Natural killer cell (primary cell): ENCODE measurements at regions not wholly inside any gene's neighbourhood (a gene's known extent, or its start where the extent isn't known, plus 50 kb on each side); places are given as distances from the start of the nearest gene placed in this dataset.

Source experiments
- ATAC-seq, 3 donors: fragments of 150-1000 bp in 2 of 3; fragments of 200-7000 bp in 1 of 3; cut with Tn5 transposase; 1 replicate in 1 of 3; 2 replicates in 2 of 3; pipeline ENCODE4 v1.10.0; 2021; ENCODE audit warnings: mild to moderate bottlenecking in 2 of 3, moderate library complexity in 2 of 3
- DNase-seq, 2 donors: peaks; one replicate each; pipeline versions ENCODE4 v3.0.0 to v3.0.0-alpha.2; 2013 to 2021; ENCODE audit warnings: mixed read lengths in 1 of 2
- H3K27ac ChIP-seq: one replicate; pipeline ENCODE4 v1.5.1; 2013; ENCODE audit warnings: mild to moderate bottlenecking, low read length
- H3K27me3 ChIP-seq: one replicate; pipeline ENCODE4 v1.6.1; 2013; ENCODE audit warnings: low read length; ENCODE audit not compliant: control insufficient read depth, insufficient read depth
- H3K36me3 ChIP-seq: one replicate; pipeline ENCODE4 v1.6.1; 2013; ENCODE audit warnings: low read length; ENCODE audit not compliant: control insufficient read depth, insufficient read depth
- H3K4me1 ChIP-seq: one replicate; pipeline ENCODE4 v1.6.1; 2013; ENCODE audit warnings: low read length; ENCODE audit not compliant: control insufficient read depth, insufficient read depth
- H3K4me3 ChIP-seq: one replicate; pipeline ENCODE4 v1.5.1; 2013; ENCODE audit warnings: low read length
- H3K9me3 ChIP-seq: one replicate; pipeline ENCODE4 v1.6.1; 2013; ENCODE audit warnings: low read length; ENCODE audit not compliant: control insufficient read depth, insufficient read depth
- H3K27ac Mint-ChIP-seq, 2 donors: one replicate each; pipeline ENCODE4 v1.8.0; 2022; ENCODE audit warnings: mild to moderate bottlenecking in 2 of 2, mixed read lengths in 2 of 2, moderate library complexity in 1 of 2
- H3K27me3 Mint-ChIP-seq, 2 donors: one replicate each; pipeline ENCODE4 v1.8.0; 2022; ENCODE audit warnings: low read depth in 2 of 2, mixed read lengths in 2 of 2
- H3K36me3 Mint-ChIP-seq: one replicate; pipeline ENCODE4 v1.8.0; 2022; ENCODE audit warnings: mixed read lengths
- H3K4me1 Mint-ChIP-seq, 2 donors: one replicate each; pipeline ENCODE4 v1.8.0; 2022; ENCODE audit warnings: mixed read lengths in 2 of 2
- H3K4me3 Mint-ChIP-seq: one replicate; pipeline ENCODE4 v1.8.0; 2022; ENCODE audit warnings: mild to moderate bottlenecking, moderate library complexity, mixed read lengths
- H3K9me3 Mint-ChIP-seq, 2 donors: one replicate each; pipeline ENCODE4 v1.8.0; 2022; ENCODE audit warnings: mixed read lengths in 2 of 2
- CTCF ChIP-seq: fragments of 200-600 bp; IDR thresholded peaks from one replicate; pipeline ENCODE4 v1.8.0; 2022; ENCODE audit warnings: antibody characterized with exemption
- WGBS: methylation state at CpG from one replicate; pipeline ENCODE4 v1.1.7; 2013; ENCODE audit warnings: missing lambda C conversion rate; ENCODE audit not compliant: insufficient coverage; 5-methylcytosine and 5-hydroxymethylcytosine counted together
- intact Hi-C: fragments of 100-400 bp; cut with micrococcal nuclease; formaldehyde crosslinking; loops from one replicate; pipeline ENCODE4 v1.14.2; 2022

GRCh38 chr13:103371271-103371670 lies 305.1 kb upstream of the SLC10A2 start:
- Histone ChIP-seq H3K36me3 (no peaks in the 10 kb centered on the region), H3K4me1 (no peaks in the 10 kb centered on the region), H3K27ac (no peak overlapping the region), H3K4me3 (no peak overlapping the region), H3K9me3 (no peaks in the 10 kb centered on the region), H3K27me3 (no peaks in the 10 kb centered on the region)
- intact Hi-C loops = no loop called here
- DNase-seq = no peak
- no peak overlapping the region for H3K4me3 Mint-ChIP-seq
- H3K36me3 Mint-ChIP-seq = no peaks in the 10 kb centered on the region
- no peaks in the 10 kb centered on the region for H3K27me3 Mint-ChIP-seq
- no peaks in the 10 kb centered on the region for H3K4me1 Mint-ChIP-seq
- WGBS = 76% methylated on average over 2 of the region's 2 CpGs
- H3K9me3 Mint-ChIP-seq = peaks cover 0 to 9% of the 10 kb centered on the region in 2 donors
- TF ChIP-seq CTCF = no peak
- no peak overlapping the region for H3K27ac Mint-ChIP-seq
- ATAC-seq = no peak

- intact Hi-C loops = no loop called here
Observed at GRCh38 chr13:103370790-103371189, 304.6 kb upstream of the SLC10A2 start.

GRCh38 chr13:103358255-103358932 lies 292.2 kb upstream of the SLC10A2 start:
- no peak overlapping the region for H3K4me3 ChIP-seq
- Mint-ChIP-seq H3K27me3 (no peaks in the 10 kb centered on the region), H3K9me3 (peaks cover 5 to 10% of the 10 kb centered on the region in 2 donors), H3K4me1 (no peaks in the 10 kb centered on the region), H3K36me3 (no peaks in the 10 kb centered on the region), H3K4me3 (no peak overlapping the region), H3K27ac (no peak overlapping the region)
- intact Hi-C loops = no loop called here
- H3K36me3 ChIP-seq = no peaks in the 10 kb centered on the region
- H3K4me1 ChIP-seq = no peaks in the 10 kb centered on the region
- TF ChIP-seq CTCF = no peak
- no peaks in the 10 kb centered on the region for H3K27me3 ChIP-seq
- WGBS = 58% methylated on average over 4 of the region's 6 CpGs
- DNase-seq (no peak), ATAC-seq (no peak)
- H3K9me3 ChIP-seq = no peaks in the 10 kb centered on the region
- H3K27ac ChIP-seq = no peak overlapping the region

More at GRCh38 chr13:103370790-103371189, 304.6 kb upstream of the SLC10A2 start:
- Histone ChIP-seq H3K4me3 (no peak overlapping the region), H3K27me3 (no peaks in the 10 kb centered on the region), H3K4me1 (no peaks in the 10 kb centered on the region), H3K27ac (no peak overlapping the region), H3K9me3 (no peaks in the 10 kb centered on the region), H3K36me3 (no peaks in the 10 kb centered on the region)
- WGBS = no CpG with 5 or more reads among the region's 1 CpG
- Mint-ChIP-seq H3K27ac (no peak overlapping the region), H3K27me3 (no peaks in the 10 kb centered on the region), H3K9me3 (peaks cover 0 to 11% of the 10 kb centered on the region in 2 donors), H3K4me3 (no peak overlapping the region), H3K4me1 (no peaks in the 10 kb centered on the region), H3K36me3 (no peaks in the 10 kb centered on the region)
- no peak for ATAC-seq
- TF ChIP-seq CTCF = no peak
- no peak for DNase-seq

- TF ChIP-seq CTCF = no peak
- Mint-ChIP-seq H3K9me3 (peaks cover 4 to 11% of the 10 kb centered on the region in 2 donors), H3K4me3 (no peak overlapping the region), H3K4me1 (no peaks in the 10 kb centered on the region), H3K27me3 (no peaks in the 10 kb centered on the region), H3K36me3 (no peaks in the 10 kb centered on the region), H3K27ac (no peak overlapping the region)
- H3K4me1 ChIP-seq = no peaks in the 10 kb centered on the region
- H3K27ac ChIP-seq = no peak overlapping the region
- no peaks in the 10 kb centered on the region for H3K9me3 ChIP-seq
- intact Hi-C loops = no loop called here
- no peaks in the 10 kb centered on the region for H3K27me3 ChIP-seq
- no peak overlapping the region for H3K4me3 ChIP-seq
- no peak for ATAC-seq
- 92% methylated on average over 5 of the region's 6 CpGs for WGBS
- DNase-seq = no peak
- H3K36me3 ChIP-seq = no peaks in the 10 kb centered on the region
Observed at GRCh38 chr13:103356226-103356864, 290.1 kb upstream of the SLC10A2 start.
